HG02642 (cell line): ENCODE measurements at regions not wholly inside any gene's neighbourhood (a gene's known extent, or its start where the extent isn't known, plus 50 kb on each side); places are given as distances from the start of the nearest gene placed in this dataset.
"Not testable (repeated sequence)": the region's sequence is repeated elsewhere in the genome, so short reads cannot be mapped to it uniquely, and the experiment has no call there.

Experiments
- ATAC-seq: cut with Tn5 transposase; IDR thresholded peaks from one replicate; pipeline ENCODE4 v1.9.1; 2021; ENCODE audit warnings: mild to moderate bottlenecking; ENCODE audit not compliant: unreplicated experiment, poor library complexity

DNA sequence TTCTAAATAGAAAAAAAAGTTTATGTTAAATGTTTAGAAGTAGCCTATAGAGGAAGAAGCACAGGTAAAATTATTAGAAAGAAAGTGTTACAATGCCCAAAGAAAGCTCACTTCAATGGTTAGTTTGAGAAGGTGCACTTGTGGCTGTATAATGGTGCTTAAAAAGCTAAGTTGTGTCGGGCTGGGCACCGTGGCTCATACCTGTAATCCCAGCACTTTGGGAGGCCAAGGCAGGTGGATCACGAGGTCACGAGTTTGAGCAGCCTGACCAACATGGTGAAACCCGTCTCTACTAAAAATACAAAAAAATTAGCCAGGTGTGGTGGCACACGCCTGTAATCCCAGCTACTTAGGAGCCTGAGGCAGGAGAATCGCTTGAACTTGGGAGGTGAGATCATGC is 355.7 kb upstream of the ANKRD30A start:
- not testable (repeated sequence) for ATAC-seq

DNA sequence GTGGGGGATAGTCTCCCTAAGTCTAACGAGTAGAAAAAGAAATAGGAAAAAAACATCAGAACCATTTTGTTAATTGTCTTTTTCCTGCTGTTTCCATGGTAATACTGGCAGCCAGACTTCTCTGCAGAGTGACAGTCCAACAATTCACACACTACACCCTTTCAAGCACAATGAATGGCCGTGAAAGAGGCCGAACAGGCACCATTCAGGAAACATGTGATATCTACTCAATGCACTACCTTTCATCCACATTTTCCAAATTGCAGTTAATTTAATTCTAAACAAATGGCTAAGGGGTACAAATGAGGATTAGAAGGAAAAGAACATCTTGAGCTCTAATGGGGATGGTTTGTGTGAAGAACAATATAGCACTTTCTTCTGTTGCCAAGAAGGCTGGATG is 358.5 kb upstream of the ANKRD30A start:
- no peak for ATAC-seq

DNA sequence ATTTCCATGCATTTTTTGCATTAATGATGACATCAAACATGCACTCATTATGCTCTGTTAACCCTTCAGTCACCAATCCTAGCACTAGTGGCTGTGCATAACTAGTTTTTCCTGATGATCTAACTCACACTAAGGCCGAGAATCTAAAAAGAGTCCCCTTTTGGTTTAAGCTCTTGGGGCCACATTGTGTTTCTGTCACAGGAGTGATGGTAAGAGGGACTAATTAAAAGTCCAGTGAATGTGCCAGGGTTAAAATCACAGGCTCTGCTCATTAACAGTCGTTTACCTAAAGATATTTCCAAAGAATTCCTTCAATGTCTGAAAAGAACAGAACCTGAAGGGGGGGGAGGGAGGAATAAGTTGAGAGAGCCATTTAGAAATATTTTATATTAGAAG is 359.0 kb upstream of the ANKRD30A start:
- ATAC-seq: no peak

GRCh38 chr10:36765782-36766414 is 359.5 kb upstream of the ANKRD30A start:
- ATAC-seq: no peak

GRCh38 chr10:36764823-36765222 is 360.6 kb upstream of the ANKRD30A start:
- ATAC-seq: no peak

DNA sequence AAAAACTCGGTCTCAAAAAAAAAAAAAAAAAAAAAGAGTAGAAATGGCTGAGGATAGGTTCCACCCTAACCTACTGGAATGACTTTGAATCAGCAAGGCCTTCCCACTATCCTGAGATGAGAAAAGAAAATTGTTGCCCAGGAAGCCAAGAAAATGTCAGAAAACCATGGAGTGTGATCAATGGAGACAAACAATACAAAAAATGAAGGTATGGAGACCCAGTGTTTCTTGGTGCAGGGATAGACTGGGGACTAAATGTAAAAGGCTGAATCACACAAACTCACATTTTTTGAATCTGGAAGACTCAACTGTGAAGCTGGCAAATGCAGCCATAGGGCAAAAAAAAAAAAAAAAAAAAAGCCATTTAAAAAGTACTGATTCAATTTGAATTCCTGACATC is 364.3 kb upstream of the ANKRD30A start:
- no peak for ATAC-seq

DNA sequence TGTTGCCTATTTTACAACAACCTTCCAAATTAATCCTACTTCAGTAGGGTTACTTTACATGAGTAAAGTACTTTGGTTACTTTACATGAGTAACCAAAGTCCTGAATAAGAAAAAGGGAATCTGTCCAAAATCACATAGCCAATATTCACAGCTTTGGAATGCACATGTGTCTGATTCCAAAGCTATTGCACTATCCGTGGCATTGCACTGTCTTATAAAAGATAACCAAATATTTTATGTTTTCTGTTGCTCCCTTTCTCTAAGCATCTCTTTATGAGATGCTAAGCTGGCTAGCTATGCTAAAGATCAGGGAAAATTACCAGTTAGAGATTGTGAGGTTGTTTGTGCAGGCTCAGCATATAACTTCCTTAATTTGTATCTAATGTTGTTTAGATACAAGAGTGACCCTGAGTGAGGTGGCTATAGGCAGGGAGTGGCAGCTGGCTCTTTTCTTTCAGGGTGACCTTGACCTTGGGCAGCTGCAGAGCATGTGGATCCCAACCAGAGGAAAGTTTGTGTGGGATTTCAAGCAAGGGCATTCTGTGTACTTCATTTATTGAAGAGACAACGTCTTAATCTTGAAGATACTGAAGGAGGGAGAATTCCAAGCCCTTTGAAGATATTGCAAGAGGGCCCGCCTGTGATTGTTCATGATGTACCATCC is 366.1 kb upstream of the ANKRD30A start:
- ATAC-seq: no peak

- ATAC-seq: no peak
Measured at GRCh38 chr10:36748128-36748871, 377.1 kb upstream of the ANKRD30A start.

DNA sequence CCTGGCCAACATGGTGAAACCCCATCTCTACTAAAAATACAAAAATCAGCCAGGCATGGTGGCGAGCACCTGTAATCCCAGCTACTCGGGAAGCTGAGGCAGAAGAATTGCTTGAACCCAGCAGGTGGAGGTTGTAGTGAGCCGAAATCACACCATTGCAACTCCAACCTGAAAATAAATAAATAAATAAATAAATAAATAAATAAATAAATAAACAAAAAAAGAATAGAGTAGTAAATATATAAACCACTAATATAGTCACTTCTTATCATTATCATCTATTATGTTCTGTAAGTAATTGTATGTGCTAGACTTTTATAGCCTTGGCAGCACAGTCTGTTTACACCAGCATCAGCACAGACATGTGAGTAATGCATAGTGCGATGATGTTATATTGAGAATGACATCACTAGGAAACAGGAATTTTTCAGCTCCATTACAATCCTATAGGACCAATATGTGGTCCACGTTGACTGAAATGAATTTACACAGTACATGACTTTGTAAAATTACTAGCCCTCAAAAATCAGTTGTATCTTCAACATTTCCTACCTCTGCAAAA is 385.4 kb upstream of the ANKRD30A start:
- no peak for ATAC-seq

DNA sequence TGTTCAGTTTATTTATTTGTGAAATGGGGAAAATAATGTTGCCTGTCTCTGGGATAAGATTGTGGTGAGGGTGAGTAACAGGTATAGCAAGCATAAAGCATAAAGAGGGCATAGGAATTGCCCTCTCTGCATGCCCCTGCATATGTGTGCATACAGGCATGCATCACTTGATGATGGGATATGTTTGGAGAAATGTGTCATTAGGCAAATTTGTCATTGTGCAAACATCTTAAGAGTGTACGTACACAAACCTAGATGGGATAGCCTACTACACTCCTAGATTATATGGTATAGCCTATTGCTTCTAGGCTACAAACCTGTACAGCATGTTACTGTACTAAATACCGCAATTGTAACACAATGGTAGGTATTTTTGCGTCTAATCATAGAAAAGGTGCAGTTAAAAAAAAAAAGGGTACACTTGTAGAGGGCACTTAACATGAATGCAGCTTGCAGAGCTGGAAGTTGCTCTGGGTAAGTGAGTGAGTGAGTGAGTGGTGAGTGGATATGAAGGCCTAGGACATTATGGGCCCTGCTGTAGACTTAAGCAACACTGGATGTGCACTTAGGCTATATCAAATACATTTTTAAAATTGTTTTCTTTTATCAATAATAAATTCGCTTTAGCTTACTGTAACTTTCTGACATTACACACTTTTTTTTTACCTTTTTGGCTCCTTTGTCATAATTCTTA is 386.5 kb upstream of the ANKRD30A start:
- no peak for ATAC-seq

GRCh38 chr10:36736311-36736710 is 389.1 kb upstream of the ANKRD30A start:
- ATAC-seq: no peak

- ATAC-seq: not testable (repeated sequence)
Measured at GRCh38 chr10:36734590-36734989, 390.8 kb upstream of the ANKRD30A start.

DNA sequence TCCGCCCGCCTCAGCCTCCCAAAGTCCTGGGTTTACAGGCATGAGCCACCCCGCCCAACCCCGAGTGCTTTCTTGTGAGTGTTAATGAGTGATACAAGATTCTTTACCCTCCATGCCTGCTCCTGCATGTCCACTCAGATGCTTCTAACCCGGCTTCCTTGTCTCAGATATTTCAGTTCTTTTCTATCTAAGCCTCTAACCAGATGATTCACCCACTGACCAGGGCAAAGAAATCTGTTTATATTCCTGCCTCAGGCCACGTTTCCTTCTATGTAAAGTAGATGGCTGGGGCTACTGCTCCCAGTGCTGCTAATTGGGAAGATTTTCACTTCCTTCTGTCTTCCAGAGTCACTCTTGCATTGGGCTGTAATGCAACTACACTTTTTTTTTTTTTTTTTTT is 395.1 kb upstream of the ANKRD30A start:
- ATAC-seq: no peak

DNA sequence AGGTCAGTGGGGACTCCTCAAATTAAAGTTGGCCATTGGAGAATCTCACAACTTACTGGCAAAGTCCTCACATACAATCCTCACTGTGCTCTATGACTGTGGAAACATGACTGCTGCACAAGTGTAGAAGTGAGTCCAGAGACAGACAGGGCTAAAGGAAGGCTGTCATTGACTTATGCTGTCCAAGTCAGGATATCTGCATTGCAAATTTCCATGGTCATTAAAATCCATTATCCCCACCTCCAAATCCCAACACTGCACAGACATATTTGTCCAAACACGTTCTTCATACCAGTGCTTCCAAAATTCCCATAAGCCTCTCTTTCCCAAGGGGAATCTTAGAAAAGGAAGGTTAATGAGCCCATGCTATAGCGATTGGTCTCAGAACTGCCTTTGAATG is 396.8 kb upstream of the ANKRD30A start:
- no peak for ATAC-seq

- no peak for ATAC-seq
Measured at GRCh38 chr10:36725581-36726520, 399.5 kb upstream of the ANKRD30A start.

DNA sequence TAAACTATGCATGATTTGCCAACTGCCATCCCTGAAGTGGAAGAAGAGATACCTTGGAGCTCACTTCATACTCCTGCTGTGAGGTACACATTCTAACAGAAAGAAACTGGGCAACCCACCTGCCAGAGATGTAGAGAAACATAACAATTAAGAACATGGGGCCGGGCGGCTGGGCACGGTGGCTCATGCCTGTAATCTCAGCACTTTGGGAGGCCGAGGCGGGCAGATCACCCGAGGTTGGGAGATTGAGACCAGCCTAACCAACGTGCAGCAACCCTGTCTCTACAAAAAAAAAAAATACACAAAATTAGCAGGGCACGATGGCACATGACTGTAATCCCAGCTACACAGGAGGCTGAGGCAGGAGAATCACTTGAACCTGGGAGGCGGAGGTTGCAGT is 402.6 kb upstream of the ANKRD30A start:
- ATAC-seq: no peak

- ATAC-seq: no peak
Measured at GRCh38 chr10:36721871-36722270, 403.5 kb upstream of the ANKRD30A start.

GRCh38 chr10:36720895-36721294 is 404.5 kb upstream of the ANKRD30A start:
- no peak for ATAC-seq

- no peak for ATAC-seq
Measured at GRCh38 chr10:36717118-36717517, 408.3 kb upstream of the ANKRD30A start.

GRCh38 chr10:36716291-36716690 is 409.1 kb upstream of the ANKRD30A start:
- no peak for ATAC-seq
